ENCODE measurements at regions not wholly inside any gene's neighbourhood (a gene's known extent, or its start where the extent isn't known, plus 50 kb on each side); places are given as distances from the start of the nearest gene placed in this dataset.

DNA sequence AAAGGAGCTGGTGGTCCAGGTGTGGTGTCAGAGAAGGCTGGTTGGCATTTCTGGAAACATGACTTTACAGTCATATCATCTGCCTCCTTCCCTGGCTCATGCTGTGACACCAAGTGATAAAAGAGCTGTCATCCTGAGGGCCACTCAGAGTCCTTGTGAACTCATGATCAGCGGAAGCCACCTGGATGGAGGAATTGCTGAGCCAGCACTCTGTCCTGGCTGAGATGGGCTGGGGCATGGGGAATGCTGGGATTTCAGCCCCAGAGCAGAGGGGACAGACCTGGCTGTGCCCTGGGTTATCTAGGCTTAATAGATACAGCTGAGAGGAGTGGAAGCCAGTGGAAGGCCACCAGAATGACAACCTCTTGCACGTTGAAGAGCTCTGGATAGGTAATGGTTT lies 214.3 kb downstream of the DHX35 start:
- Histone ChIP-seq H3K36me3 (ENCODE audit: insufficient read depth) (no peaks in the 10 kb centered on the region), H3K4me3 (no peak overlapping the region), H3F3A (replicated peaks; ENCODE audit: low read depth) (no peaks in the 10 kb centered on the region), H3K4me2 (no peak overlapping the region), H4K20me1 (replicated peaks; ENCODE audit: insufficient read depth) (no peaks in the 10 kb centered on the region), H2AFZ (no peak overlapping the region), H3K79me2 (replicated peaks; ENCODE audit: insufficient read depth) (no peaks in the 10 kb centered on the region), H3K27ac (ENCODE audit: low read depth) (no peak overlapping the region), H3K9me2 (ENCODE audit: insufficient read depth) (0 out of 2 replicates have a peak, but pooled peaks cover 6% of the 10 kb centered on the region), H3K4me1 (ENCODE audit: insufficient read depth) (no peaks in the 10 kb centered on the region), H3K27me3 (ENCODE audit: insufficient read depth) (no peaks in the 10 kb centered on the region)
- H3K4me1 Mint-ChIP-seq: no peaks in the 10 kb centered on the region
- no peak for TF ChIP-seq JUNB (IDR thresholded peaks at IDR 0.05; ENCODE audit: unreplicated experiment)
- TF ChIP-seq, protein P1, sequence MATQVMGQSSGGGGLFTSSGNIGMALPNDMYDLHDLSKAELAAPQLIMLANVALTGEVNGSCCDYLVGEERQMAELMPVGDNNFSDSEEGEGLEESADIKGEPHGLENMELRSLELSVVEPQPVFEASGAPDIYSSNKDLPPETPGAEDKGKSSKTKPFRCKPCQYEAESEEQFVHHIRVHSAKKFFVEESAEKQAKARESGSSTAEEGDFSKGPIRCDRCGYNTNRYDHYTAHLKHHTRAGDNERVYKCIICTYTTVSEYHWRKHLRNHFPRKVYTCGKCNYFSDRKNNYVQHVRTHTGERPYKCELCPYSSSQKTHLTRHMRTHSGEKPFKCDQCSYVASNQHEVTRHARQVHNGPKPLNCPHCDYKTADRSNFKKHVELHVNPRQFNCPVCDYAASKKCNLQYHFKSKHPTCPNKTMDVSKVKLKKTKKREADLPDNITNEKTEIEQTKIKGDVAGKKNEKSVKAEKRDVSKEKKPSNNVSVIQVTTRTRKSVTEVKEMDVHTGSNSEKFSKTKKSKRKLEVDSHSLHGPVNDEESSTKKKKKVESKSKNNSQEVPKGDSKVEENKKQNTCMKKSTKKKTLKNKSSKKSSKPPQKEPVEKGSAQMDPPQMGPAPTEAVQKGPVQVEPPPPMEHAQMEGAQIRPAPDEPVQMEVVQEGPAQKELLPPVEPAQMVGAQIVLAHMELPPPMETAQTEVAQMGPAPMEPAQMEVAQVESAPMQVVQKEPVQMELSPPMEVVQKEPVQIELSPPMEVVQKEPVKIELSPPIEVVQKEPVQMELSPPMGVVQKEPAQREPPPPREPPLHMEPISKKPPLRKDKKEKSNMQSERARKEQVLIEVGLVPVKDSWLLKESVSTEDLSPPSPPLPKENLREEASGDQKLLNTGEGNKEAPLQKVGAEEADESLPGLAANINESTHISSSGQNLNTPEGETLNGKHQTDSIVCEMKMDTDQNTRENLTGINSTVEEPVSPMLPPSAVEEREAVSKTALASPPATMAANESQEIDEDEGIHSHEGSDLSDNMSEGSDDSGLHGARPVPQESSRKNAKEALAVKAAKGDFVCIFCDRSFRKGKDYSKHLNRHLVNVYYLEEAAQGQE (IDR thresholded peaks at IDR 0.05; ENCODE audit: unreplicated experiment): no peak
- TF ChIP-seq EZH2phosphoT487 (IDR thresholded peaks at IDR 0.05; ENCODE audit: unreplicated experiment): no peak
- TF ChIP-seq, protein P2, sequence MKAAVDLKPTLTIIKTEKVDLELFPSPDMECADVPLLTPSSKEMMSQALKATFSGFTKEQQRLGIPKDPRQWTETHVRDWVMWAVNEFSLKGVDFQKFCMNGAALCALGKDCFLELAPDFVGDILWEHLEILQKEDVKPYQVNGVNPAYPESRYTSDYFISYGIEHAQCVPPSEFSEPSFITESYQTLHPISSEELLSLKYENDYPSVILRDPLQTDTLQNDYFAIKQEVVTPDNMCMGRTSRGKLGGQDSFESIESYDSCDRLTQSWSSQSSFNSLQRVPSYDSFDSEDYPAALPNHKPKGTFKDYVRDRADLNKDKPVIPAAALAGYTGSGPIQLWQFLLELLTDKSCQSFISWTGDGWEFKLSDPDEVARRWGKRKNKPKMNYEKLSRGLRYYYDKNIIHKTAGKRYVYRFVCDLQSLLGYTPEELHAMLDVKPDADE (IDR thresholded peaks at IDR 0.05): no peak
- TF ChIP-seq, protein P3, sequence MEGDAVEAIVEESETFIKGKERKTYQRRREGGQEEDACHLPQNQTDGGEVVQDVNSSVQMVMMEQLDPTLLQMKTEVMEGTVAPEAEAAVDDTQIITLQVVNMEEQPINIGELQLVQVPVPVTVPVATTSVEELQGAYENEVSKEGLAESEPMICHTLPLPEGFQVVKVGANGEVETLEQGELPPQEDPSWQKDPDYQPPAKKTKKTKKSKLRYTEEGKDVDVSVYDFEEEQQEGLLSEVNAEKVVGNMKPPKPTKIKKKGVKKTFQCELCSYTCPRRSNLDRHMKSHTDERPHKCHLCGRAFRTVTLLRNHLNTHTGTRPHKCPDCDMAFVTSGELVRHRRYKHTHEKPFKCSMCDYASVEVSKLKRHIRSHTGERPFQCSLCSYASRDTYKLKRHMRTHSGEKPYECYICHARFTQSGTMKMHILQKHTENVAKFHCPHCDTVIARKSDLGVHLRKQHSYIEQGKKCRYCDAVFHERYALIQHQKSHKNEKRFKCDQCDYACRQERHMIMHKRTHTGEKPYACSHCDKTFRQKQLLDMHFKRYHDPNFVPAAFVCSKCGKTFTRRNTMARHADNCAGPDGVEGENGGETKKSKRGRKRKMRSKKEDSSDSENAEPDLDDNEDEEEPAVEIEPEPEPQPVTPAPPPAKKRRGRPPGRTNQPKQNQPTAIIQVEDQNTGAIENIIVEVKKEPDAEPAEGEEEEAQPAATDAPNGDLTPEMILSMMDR (conservative IDR thresholded peaks at IDR 0.05; ENCODE audit: low read depth in 2 of 2): no peak
- no peak for TF ChIP-seq CREB1 (CRISPR knock-in tag; IDR thresholded peaks at IDR 0.05; ENCODE audit: low read depth)
- TF ChIP-seq ZNF331 (CRISPR knock-in tag; IDR thresholded peaks at IDR 0.05; ENCODE audit: low read depth): no peak
- no peak for TF ChIP-seq ZNF462 (CRISPR knock-in tag; IDR thresholded peaks at IDR 0.05)
- TF ChIP-seq POLR2AphosphoS5 (IDR thresholded peaks at IDR 0.05; ENCODE audit: low read depth): no peak
- no peak for TF ChIP-seq STAT1 (IDR thresholded peaks at IDR 0.05; ENCODE audit: unreplicated experiment)
- TF ChIP-seq NANOG (IDR thresholded peaks at IDR 0.05; ENCODE audit: borderline replicate concordance): no peak
- TF ChIP-seq EZH2 (IDR thresholded peaks at IDR 0.05; ENCODE audit: low read depth, unreplicated experiment): no peak
- TF ChIP-seq ZNF114 (CRISPR knock-in tag; IDR thresholded peaks at IDR 0.05): no peak
- no peaks in the 10 kb centered on the region for H3K9me3 Mint-ChIP-seq
- no peak for ATAC-seq
- H3K36me3 Mint-ChIP-seq (ENCODE audit: low read depth): no peaks in the 10 kb centered on the region
- H3K27ac Mint-ChIP-seq: no peak overlapping the region
- no peak overlapping the region for H3K4me3 Mint-ChIP-seq
- H3K27me3 Mint-ChIP-seq (ENCODE audit: insufficient read depth, low read depth, poor library complexity): peaks cover 4% of the 10 kb centered on the region
- no peak for DNase-seq (ENCODE audit: low spot score)
